ENCODE measurements at regions not wholly inside any gene's neighbourhood (a gene's known extent, or its start where the extent isn't known, plus 50 kb on each side); places are given as distances from the start of the nearest gene placed in this dataset.

- no peak overlapping the region for H3K14ac ChIP-seq (ENCODE audit: low read length)
- no CpG with 5 or more reads among the region's 1 CpG for WGBS, 2 donors (ENCODE audit: extremely low coverage in 2 of 2, insufficient read length in 2 of 2, insufficient replicate concordance in 1 of 2)
- no peak overlapping the region for H3K23ac ChIP-seq (ENCODE audit: low read depth, low read length, poor library complexity)
- no peak overlapping the region for H3K27ac ChIP-seq (replicated peaks; ENCODE audit: low read length)
- no peak overlapping the region for H2BK120ac ChIP-seq (ENCODE audit: low read depth, low read length)
- no peak overlapping the region for H2AFZ ChIP-seq (ENCODE audit: low read length)
- H2BK5ac ChIP-seq (ENCODE audit: low read length), result no peak overlapping the region
- no peaks in the 10 kb centered on the region for H3K27me3 ChIP-seq (ENCODE audit: control insufficient read depth in 3 of 3, insufficient read depth in 3 of 3, low read depth in 1 of 3, low read length in 3 of 3)
- H3K9me3 ChIP-seq (replicated peaks in 1 of 2; ENCODE audit: control insufficient read depth in 2 of 2, insufficient read depth in 1 of 2, low read depth in 1 of 2, low read length in 2 of 2), result no peaks in the 10 kb centered on the region
- no peaks in the 10 kb centered on the region for H3K79me1 ChIP-seq (ENCODE audit: low read depth, low read length)
- H3K4ac ChIP-seq (ENCODE audit: low read length), result no peak overlapping the region
- H2AK5ac ChIP-seq (ENCODE audit: low read depth, low read length), result no peak overlapping the region
- no peak for DNase-seq (ENCODE audit: low spot score)
- no peak overlapping the region for H2BK12ac ChIP-seq (ENCODE audit: low read length)
- no peak overlapping the region for H4K91ac ChIP-seq (ENCODE audit: low read depth, low read length, poor library complexity)
- H3K4me2 ChIP-seq (ENCODE audit: insufficient read depth, low read length, poor library complexity, severe bottlenecking), result no peak overlapping the region
- H2BK15ac ChIP-seq (ENCODE audit: low read length), result no peak overlapping the region
- no peak overlapping the region for H4K8ac ChIP-seq (ENCODE audit: low read depth, low read length)
- no peak overlapping the region for H3K4me3 ChIP-seq (ENCODE audit: low read length in 2 of 2)
- H3K9ac ChIP-seq (ENCODE audit: low read depth, low read length, poor library complexity), result no peak overlapping the region
- peaks cover 5 to 11% of the 10 kb centered on the region in 2 donors for H3K4me1 ChIP-seq (ENCODE audit: control insufficient read depth in 2 of 2, insufficient read depth in 1 of 2, low read depth in 1 of 2, low read length in 2 of 2)
- H3K36me3 ChIP-seq (replicated peaks in 1 of 2; ENCODE audit: control insufficient read depth in 2 of 2, insufficient read depth in 2 of 2, low read length in 2 of 2), result no peaks in the 10 kb centered on the region
- no peak overlapping the region for H3K18ac ChIP-seq (ENCODE audit: low read length)
Observed at GRCh38 chr2:118244686-118245085, 156.4 kb downstream of the INSIG2 start.

- Histone ChIP-seq H3K79me1 (ENCODE audit: low read depth, low read length) (no peaks in the 10 kb centered on the region), H2AK5ac (ENCODE audit: low read depth, low read length) (no peak overlapping the region), H3K9me3 (replicated peaks in 1 of 2; ENCODE audit: control insufficient read depth in 2 of 2, insufficient read depth in 1 of 2, low read depth in 1 of 2, low read length in 2 of 2) (peaks cover 3 to 5% of the 10 kb centered on the region in 2 donors), H2AFZ (ENCODE audit: low read length) (no peak overlapping the region), H2BK120ac (ENCODE audit: low read depth, low read length) (no peak overlapping the region), H4K91ac (ENCODE audit: low read depth, low read length, poor library complexity) (no peak overlapping the region), H3K4ac (ENCODE audit: low read length) (no peak overlapping the region), H3K4me2 (ENCODE audit: insufficient read depth, low read length, poor library complexity, severe bottlenecking) (no peak overlapping the region), H3K27me3 (ENCODE audit: control insufficient read depth in 3 of 3, insufficient read depth in 3 of 3, low read depth in 1 of 3, low read length in 3 of 3) (peaks cover 0 to 2% (median 0%) of the 10 kb centered on the region in 3 experiments), H3K4me3 (ENCODE audit: low read length in 2 of 2) (no peak overlapping the region), H3K23ac (ENCODE audit: low read depth, low read length, poor library complexity) (no peak overlapping the region), H3K36me3 (replicated peaks in 1 of 2; ENCODE audit: control insufficient read depth in 2 of 2, insufficient read depth in 2 of 2, low read length in 2 of 2) (no peaks in the 10 kb centered on the region), H2BK15ac (ENCODE audit: low read length) (no peak overlapping the region), H3K18ac (ENCODE audit: low read length) (no peak overlapping the region), H4K8ac (ENCODE audit: low read depth, low read length) (no peak overlapping the region), H2BK12ac (ENCODE audit: low read length) (no peak overlapping the region), H3K14ac (ENCODE audit: low read length) (no peak overlapping the region), H3K4me1 (ENCODE audit: control insufficient read depth in 2 of 2, insufficient read depth in 1 of 2, low read depth in 1 of 2, low read length in 2 of 2) (peaks cover 0 to 2% of the 10 kb centered on the region in 2 donors), H3K27ac (replicated peaks; ENCODE audit: low read length) (no peak overlapping the region), H2BK5ac (ENCODE audit: low read length) (no peak overlapping the region), H3K9ac (ENCODE audit: low read depth, low read length, poor library complexity) (no peak overlapping the region)
- DNase-seq (ENCODE audit: low spot score), result no peak
- WGBS, 2 donors (ENCODE audit: extremely low coverage in 2 of 2, insufficient read length in 2 of 2, insufficient replicate concordance in 1 of 2), result no CpG with 5 or more reads among the region's 2 CpGs
Observed at GRCh38 chr2:118243031-118243430, 154.8 kb downstream of the INSIG2 start.

- no peak overlapping the region for H3K14ac ChIP-seq (ENCODE audit: low read length)
- no peaks in the 10 kb centered on the region for H3K36me3 ChIP-seq (replicated peaks in 1 of 2; ENCODE audit: control insufficient read depth in 2 of 2, insufficient read depth in 2 of 2, low read length in 2 of 2)
- H3K4ac ChIP-seq (ENCODE audit: low read length), result no peak overlapping the region
- H3K9ac ChIP-seq (ENCODE audit: low read depth, low read length, poor library complexity), result no peak overlapping the region
- H2BK5ac ChIP-seq (ENCODE audit: low read length), result no peak overlapping the region
- no peak overlapping the region for H2BK120ac ChIP-seq (ENCODE audit: low read depth, low read length)
- H2BK15ac ChIP-seq (ENCODE audit: low read length), result no peak overlapping the region
- H4K91ac ChIP-seq (ENCODE audit: low read depth, low read length, poor library complexity), result no peak overlapping the region
- DNase-seq (ENCODE audit: low spot score), result no peak
- peaks cover 3 to 5% of the 10 kb centered on the region in 2 donors for H3K9me3 ChIP-seq (replicated peaks in 1 of 2; ENCODE audit: control insufficient read depth in 2 of 2, insufficient read depth in 1 of 2, low read depth in 1 of 2, low read length in 2 of 2)
- H3K79me1 ChIP-seq (ENCODE audit: low read depth, low read length), result no peaks in the 10 kb centered on the region
- no peaks in the 10 kb centered on the region for H3K4me1 ChIP-seq (ENCODE audit: control insufficient read depth in 2 of 2, insufficient read depth in 1 of 2, low read depth in 1 of 2, low read length in 2 of 2)
- H4K8ac ChIP-seq (ENCODE audit: low read depth, low read length), result no peak overlapping the region
- H3K4me2 ChIP-seq (ENCODE audit: insufficient read depth, low read length, poor library complexity, severe bottlenecking), result no peak overlapping the region
- no peak overlapping the region for H2BK12ac ChIP-seq (ENCODE audit: low read length)
- no peak overlapping the region for H2AK5ac ChIP-seq (ENCODE audit: low read depth, low read length)
- H3K27me3 ChIP-seq (ENCODE audit: control insufficient read depth in 3 of 3, insufficient read depth in 3 of 3, low read depth in 1 of 3, low read length in 3 of 3), result peaks cover 0 to 2% (median 0%) of the 10 kb centered on the region in 3 experiments
- H3K27ac ChIP-seq (replicated peaks; ENCODE audit: low read length), result no peak overlapping the region
- H3K23ac ChIP-seq (ENCODE audit: low read depth, low read length, poor library complexity), result no peak overlapping the region
- WGBS, 2 donors (ENCODE audit: extremely low coverage in 2 of 2, insufficient read length in 2 of 2, insufficient replicate concordance in 1 of 2), result no CpG with 5 or more reads among the region's 2 CpGs
- H2AFZ ChIP-seq (ENCODE audit: low read length), result no peak overlapping the region
- no peak overlapping the region for H3K4me3 ChIP-seq (ENCODE audit: low read length in 2 of 2)
- H3K18ac ChIP-seq (ENCODE audit: low read length), result no peak overlapping the region
Observed at GRCh38 chr2:118242216-118242615, 153.9 kb downstream of the INSIG2 start.

GRCh38 chr2:118241128-118241527, 152.9 kb downstream of the INSIG2 start:
- no CpG with 5 or more reads among the region's 8 CpGs for WGBS, 2 donors (ENCODE audit: extremely low coverage in 2 of 2, insufficient read length in 2 of 2, insufficient replicate concordance in 1 of 2)
- no peak for DNase-seq (ENCODE audit: low spot score)
- H3K9ac ChIP-seq (ENCODE audit: low read depth, low read length, poor library complexity), result no peak overlapping the region
- no peak overlapping the region for H3K18ac ChIP-seq (ENCODE audit: low read length)
- H3K14ac ChIP-seq (ENCODE audit: low read length), result peak overlapping the region; percentile 59
- H4K8ac ChIP-seq (ENCODE audit: low read depth, low read length), result no peak overlapping the region
- H2BK120ac ChIP-seq (ENCODE audit: low read depth, low read length), result no peak overlapping the region
- no peak overlapping the region for H3K27ac ChIP-seq (replicated peaks; ENCODE audit: low read length)
- H3K23ac ChIP-seq (ENCODE audit: low read depth, low read length, poor library complexity), result no peak overlapping the region
- no peak overlapping the region for H2AK5ac ChIP-seq (ENCODE audit: low read depth, low read length)
- H2AFZ ChIP-seq (ENCODE audit: low read length), result no peak overlapping the region
- peaks cover 3 to 11% of the 10 kb centered on the region in 2 donors for H3K9me3 ChIP-seq (replicated peaks in 1 of 2; ENCODE audit: control insufficient read depth in 2 of 2, insufficient read depth in 1 of 2, low read depth in 1 of 2, low read length in 2 of 2)
- no peak overlapping the region for H4K91ac ChIP-seq (ENCODE audit: low read depth, low read length, poor library complexity)
- H2BK5ac ChIP-seq (ENCODE audit: low read length), result no peak overlapping the region
- H3K79me1 ChIP-seq (ENCODE audit: low read depth, low read length), result no peaks in the 10 kb centered on the region
- H2BK12ac ChIP-seq (ENCODE audit: low read length), result no peak overlapping the region
- no peak overlapping the region for H3K4me2 ChIP-seq (ENCODE audit: insufficient read depth, low read length, poor library complexity, severe bottlenecking)
- no peak overlapping the region for H2BK15ac ChIP-seq (ENCODE audit: low read length)
- no peak overlapping the region for H3K4me3 ChIP-seq (ENCODE audit: low read length in 2 of 2)
- no peaks in the 10 kb centered on the region for H3K36me3 ChIP-seq (replicated peaks in 1 of 2; ENCODE audit: control insufficient read depth in 2 of 2, insufficient read depth in 2 of 2, low read length in 2 of 2)
- no peak overlapping the region for H3K4ac ChIP-seq (ENCODE audit: low read length)
- no peaks in the 10 kb centered on the region for H3K4me1 ChIP-seq (ENCODE audit: control insufficient read depth in 2 of 2, insufficient read depth in 1 of 2, low read depth in 1 of 2, low read length in 2 of 2)
- H3K27me3 ChIP-seq (ENCODE audit: control insufficient read depth in 3 of 3, insufficient read depth in 3 of 3, low read depth in 1 of 3, low read length in 3 of 3), result peaks cover 0 to 2% (median 0%) of the 10 kb centered on the region in 3 experiments
